ENCODE measurements at regions not wholly inside any gene's neighbourhood (a gene's known extent, or its start where the extent isn't known, plus 50 kb on each side); places are given as distances from the start of the nearest gene placed in this dataset.
"Not testable (repeated sequence)": the region's sequence is repeated elsewhere in the genome, so short reads cannot be mapped to it uniquely, and the experiment has no call there.

GRCh38 chr21:17231124-17231523 is 281.7 kb upstream of the CXADR start:
- TF ChIP-seq TAF1 (IDR thresholded peaks at IDR 0.05; ENCODE audit: borderline replicate concordance, low read depth, low read length) (no peak), POLR2AphosphoS5 (IDR thresholded peaks at IDR 0.05; ENCODE audit: low read depth, low read length) (no peak), POLR2A (IDR thresholded peaks at IDR 0.05; ENCODE audit: low read depth, low read length) (no peak)
- no peak for DNase-seq (ENCODE audit: insufficient read length)
- FAIRE-seq = no peak

DNA sequence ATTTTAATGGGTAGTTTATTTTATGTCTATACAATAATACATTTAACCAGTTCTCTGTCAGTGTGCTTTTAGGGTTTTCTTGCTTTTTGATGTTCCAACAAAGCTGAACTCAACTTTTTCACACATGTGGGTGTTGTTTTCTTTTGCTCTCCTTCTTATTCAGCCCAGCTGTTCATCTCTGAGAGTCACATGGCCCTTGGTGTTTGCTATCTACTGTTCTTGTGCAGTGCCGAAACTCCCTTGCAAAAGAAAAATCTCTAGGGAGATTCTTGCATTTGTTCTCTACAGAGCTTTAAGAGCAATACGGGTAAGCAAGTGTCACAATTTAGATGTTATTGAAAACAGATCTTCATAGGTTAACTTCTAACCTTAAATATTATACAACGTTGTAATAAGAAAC is 281.1 kb upstream of the CXADR start:
- DNase-seq (ENCODE audit: insufficient read length) (no peak), FAIRE-seq (no peak)
- TF ChIP-seq POLR2AphosphoS5 (IDR thresholded peaks at IDR 0.05; ENCODE audit: low read depth, low read length) (no peak), TAF1 (IDR thresholded peaks at IDR 0.05; ENCODE audit: borderline replicate concordance, low read depth, low read length) (no peak), POLR2A (IDR thresholded peaks at IDR 0.05; ENCODE audit: low read depth, low read length) (no peak)

GRCh38 chr21:17238468-17238867 is 274.4 kb upstream of the CXADR start:
- DNase-seq (ENCODE audit: insufficient read length) (no peak), FAIRE-seq (no peak)
- no peak for TF ChIP-seq POLR2A (IDR thresholded peaks at IDR 0.05; ENCODE audit: low read depth, low read length)
- TF ChIP-seq TAF1 (IDR thresholded peaks at IDR 0.05; ENCODE audit: borderline replicate concordance, low read depth, low read length) = no peak
- no peak for TF ChIP-seq POLR2AphosphoS5 (IDR thresholded peaks at IDR 0.05; ENCODE audit: low read depth, low read length)

DNA sequence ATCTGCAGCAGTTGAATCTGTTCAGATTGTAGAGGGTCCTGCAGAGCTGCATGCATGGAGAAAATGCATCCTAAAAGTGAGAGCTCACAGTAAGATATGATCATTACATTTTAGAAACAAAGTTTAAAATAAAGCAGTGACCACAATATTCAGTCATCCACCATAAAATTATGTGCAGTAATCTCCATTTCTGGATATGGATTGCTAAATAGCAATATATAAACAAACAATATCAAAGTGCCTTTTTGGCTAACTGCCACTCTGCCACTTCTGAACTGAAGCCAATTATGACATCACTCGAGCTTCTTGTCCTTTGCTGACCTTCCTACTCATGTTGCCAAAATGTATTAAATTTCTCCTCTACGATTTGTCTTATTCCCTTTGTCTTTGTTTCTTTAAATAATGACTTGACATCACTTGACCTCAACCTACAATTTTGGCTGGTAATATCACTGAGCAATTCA is 262.0 kb upstream of the CXADR start:
- TF ChIP-seq TAF1 (IDR thresholded peaks at IDR 0.05; ENCODE audit: borderline replicate concordance, low read depth, low read length) = no peak
- no peak for TF ChIP-seq POLR2A (IDR thresholded peaks at IDR 0.05; ENCODE audit: low read depth, low read length)
- TF ChIP-seq POLR2AphosphoS5 (IDR thresholded peaks at IDR 0.05; ENCODE audit: low read depth, low read length) = no peak
- DNase-seq (ENCODE audit: insufficient read length) = no peak
- no peak for FAIRE-seq

DNA sequence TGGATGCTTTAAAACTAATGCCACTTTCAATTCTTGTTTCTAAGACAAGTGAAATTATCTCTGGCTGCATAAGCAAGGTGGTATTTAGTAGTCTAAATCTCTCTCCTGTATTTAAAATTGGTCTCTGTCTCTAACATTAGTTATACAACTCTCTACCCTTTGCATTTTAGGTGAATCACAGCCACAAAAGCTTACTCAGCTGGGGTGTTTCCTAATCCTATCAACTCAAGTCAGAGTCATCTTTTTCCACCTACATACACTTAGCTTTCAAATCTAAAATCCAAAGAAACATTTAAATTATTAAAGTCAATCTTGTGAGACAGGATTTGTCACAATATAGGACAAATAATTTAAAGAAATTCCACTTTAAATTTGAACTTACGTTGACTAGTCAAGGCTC is 255.1 kb upstream of the CXADR start:
- FAIRE-seq (no peak), DNase-seq (ENCODE audit: insufficient read length) (no peak)
- TF ChIP-seq POLR2A (IDR thresholded peaks at IDR 0.05; ENCODE audit: low read depth, low read length) (no peak), TAF1 (IDR thresholded peaks at IDR 0.05; ENCODE audit: borderline replicate concordance, low read depth, low read length) (no peak), POLR2AphosphoS5 (IDR thresholded peaks at IDR 0.05; ENCODE audit: low read depth, low read length) (no peak)

DNA sequence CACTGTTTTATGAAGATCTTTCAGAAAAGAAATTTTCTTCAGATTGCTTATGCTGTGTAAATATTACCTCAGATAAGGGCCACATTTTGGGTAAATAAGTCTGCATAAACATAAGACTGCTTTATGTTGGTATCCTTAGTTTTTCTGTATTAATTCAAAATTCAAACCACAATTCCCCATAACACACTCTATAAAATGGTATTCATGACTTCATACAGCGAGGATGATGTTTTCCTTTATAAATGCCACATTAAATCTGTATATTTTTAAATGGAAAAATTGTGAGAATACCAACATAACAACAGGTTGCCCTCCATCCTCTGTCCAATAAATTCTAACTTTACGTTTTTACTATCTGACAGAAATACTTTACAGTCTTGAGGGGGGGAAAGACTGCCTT is 248.7 kb upstream of the CXADR start:
- TF ChIP-seq TAF1 (IDR thresholded peaks at IDR 0.05; ENCODE audit: borderline replicate concordance, low read depth, low read length) (no peak), POLR2A (IDR thresholded peaks at IDR 0.05; ENCODE audit: low read depth, low read length) (no peak), POLR2AphosphoS5 (IDR thresholded peaks at IDR 0.05; ENCODE audit: low read depth, low read length) (no peak)
- no peak for DNase-seq (ENCODE audit: insufficient read length)
- FAIRE-seq = no peak

DNA sequence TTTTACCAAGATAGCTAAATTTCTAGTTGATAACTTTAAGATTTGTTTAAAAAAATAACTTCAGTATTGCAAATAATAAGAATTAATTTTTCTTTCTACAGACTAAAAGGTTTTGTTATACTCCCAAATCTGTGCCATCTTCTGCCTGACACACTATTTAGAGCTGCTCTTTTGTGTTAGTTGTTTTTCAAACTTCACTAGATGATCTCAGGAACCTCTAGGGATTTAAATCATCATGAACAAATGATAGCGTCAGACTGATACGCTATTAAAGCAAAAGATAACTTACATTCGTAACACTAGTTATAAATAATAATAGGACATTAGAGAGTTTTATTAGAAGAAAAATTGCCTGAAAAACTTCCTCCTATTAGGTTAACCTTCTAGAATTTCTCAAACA is 243.1 kb upstream of the CXADR start:
- no peak for TF ChIP-seq POLR2AphosphoS5 (IDR thresholded peaks at IDR 0.05; ENCODE audit: low read depth, low read length)
- TF ChIP-seq TAF1 (IDR thresholded peaks at IDR 0.05; ENCODE audit: borderline replicate concordance, low read depth, low read length) = no peak
- no peak for TF ChIP-seq POLR2A (IDR thresholded peaks at IDR 0.05; ENCODE audit: low read depth, low read length)
- FAIRE-seq (no peak), DNase-seq (ENCODE audit: insufficient read length) (no peak)

DNA sequence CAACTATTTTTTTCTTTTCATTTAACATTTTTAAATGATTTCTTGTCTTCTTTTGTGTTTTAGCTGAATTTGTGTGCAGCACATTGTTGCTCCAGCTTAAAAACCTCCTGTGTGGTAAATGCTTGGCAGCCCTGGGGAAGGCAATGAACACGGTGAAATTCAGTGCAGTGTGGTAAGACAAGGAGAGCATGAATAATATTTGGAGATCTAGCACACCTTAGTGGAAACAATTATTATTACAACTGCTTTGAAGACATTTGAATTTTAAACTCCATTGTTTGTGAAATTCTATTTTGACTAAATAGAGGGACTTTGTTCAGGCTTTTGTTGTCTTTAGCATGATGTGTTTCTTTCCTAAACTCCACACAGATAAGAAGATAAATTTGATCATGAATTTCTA is 242.6 kb upstream of the CXADR start:
- no peak for DNase-seq (ENCODE audit: insufficient read length)
- no peak for TF ChIP-seq POLR2AphosphoS5 (IDR thresholded peaks at IDR 0.05; ENCODE audit: low read depth, low read length)
- TF ChIP-seq TAF1 (IDR thresholded peaks at IDR 0.05; ENCODE audit: borderline replicate concordance, low read depth, low read length) = no peak
- TF ChIP-seq POLR2A (IDR thresholded peaks at IDR 0.05; ENCODE audit: low read depth, low read length) = no peak

GRCh38 chr21:17279663-17280062 is 233.2 kb upstream of the CXADR start:
- no peak for TF ChIP-seq POLR2AphosphoS5 (IDR thresholded peaks at IDR 0.05; ENCODE audit: low read depth, low read length)
- TF ChIP-seq POLR2A (IDR thresholded peaks at IDR 0.05; ENCODE audit: low read depth, low read length) = no peak
- no peak for TF ChIP-seq TAF1 (IDR thresholded peaks at IDR 0.05; ENCODE audit: borderline replicate concordance, low read depth, low read length)
- no peak for FAIRE-seq
- DNase-seq (ENCODE audit: insufficient read length) = no peak

More for the DNA sequence above, 242.6 kb upstream of the CXADR start:
- no peak for FAIRE-seq

GRCh38 chr21:17293016-17293562 is 219.8 kb upstream of the CXADR start:
- not testable (repeated sequence) for DNase-seq (ENCODE audit: insufficient read length); FAIRE-seq

DNA sequence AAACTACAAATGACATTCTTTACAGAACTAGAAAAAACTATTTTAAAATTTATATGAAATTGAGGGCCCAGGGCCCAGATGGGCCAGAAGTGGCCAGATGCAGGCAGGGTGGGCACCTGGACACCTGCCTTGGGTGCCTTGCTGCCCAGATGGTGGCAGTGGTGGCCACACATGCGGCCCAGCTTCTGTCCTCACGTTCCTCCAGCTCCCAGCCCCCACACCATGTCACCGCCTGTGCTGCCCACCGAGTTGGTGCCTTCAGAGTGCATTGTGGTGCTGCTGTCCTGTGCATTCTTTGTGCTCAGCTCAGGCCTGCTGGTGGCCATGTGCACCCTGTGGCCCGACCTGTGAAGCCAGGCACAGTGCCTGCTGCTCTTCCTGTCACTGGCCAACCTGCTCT is 216.8 kb upstream of the CXADR start:
- DNase-seq (ENCODE audit: insufficient read length) (no peak), FAIRE-seq (no peak)
- no peak for TF ChIP-seq TAF1 (IDR thresholded peaks at IDR 0.05; ENCODE audit: borderline replicate concordance, low read depth, low read length)
- no peak for TF ChIP-seq POLR2A (IDR thresholded peaks at IDR 0.05; ENCODE audit: low read depth, low read length)
- TF ChIP-seq POLR2AphosphoS5 (IDR thresholded peaks at IDR 0.05; ENCODE audit: low read depth, low read length) = no peak

- DNase-seq (ENCODE audit: insufficient read length); FAIRE-seq: not testable (repeated sequence)
Observed at GRCh38 chr21:17299576-17299975, 213.3 kb upstream of the CXADR start.

DNA sequence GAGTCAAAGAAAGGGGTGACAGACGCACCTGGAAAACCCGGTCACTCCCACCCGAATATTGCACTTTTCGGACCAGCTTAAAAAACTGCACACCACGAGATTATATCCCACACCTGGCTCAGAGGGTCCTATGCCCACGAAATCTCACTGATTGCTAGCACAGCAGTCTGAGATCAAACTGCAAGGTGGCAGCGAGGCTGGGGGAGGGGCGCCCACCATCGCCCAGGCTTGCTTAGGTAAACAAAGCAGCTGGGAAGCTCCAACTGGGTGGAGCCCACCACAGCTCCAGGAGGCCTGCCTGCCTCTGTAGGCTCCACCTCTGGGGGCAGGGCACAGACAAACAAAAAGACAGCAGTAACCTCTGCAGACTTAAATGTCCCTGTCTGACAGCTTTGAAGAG is 185.1 kb upstream of the CXADR start:
- not testable (repeated sequence) for FAIRE-seq

More for the DNA sequence above, 185.1 kb upstream of the CXADR start:
- not testable (repeated sequence) for DNase-seq (ENCODE audit: insufficient read length)

Data from GM12892 (cell line).